ENCODE measurements at regions not wholly inside any gene's neighbourhood (a gene's known extent, or its start where the extent isn't known, plus 50 kb on each side); places are given as distances from the start of the nearest gene placed in this dataset.

DNA sequence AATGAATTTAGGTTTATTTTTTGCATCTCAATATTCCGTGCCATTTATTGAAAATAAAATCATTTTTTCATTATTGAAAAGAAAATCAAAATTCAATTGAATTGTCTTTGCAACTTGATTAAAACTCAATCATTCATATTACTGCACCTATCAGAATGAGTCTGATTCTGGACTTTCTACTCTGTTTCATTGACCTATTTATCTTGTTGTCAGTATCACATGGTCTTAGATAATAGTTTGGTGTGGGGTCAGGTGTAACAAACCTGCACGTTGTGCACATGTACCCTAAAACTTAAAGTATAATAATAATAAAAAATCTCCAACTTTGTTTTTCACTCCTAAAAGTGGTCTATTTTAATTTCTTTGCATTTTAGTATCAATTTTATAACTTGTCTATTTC is 422.9 kb downstream of the RAD51AP2 start:
- H3K27ac ChIP-seq (ENCODE audit: control insufficient read depth, insufficient read depth), result no peak overlapping the region
- no peak for FAIRE-seq

More for the DNA sequence above, 422.9 kb downstream of the RAD51AP2 start:
- Histone ChIP-seq H3K36me3 (ENCODE audit: control insufficient read depth in 2 of 2, insufficient read depth in 2 of 2, low read length in 1 of 2) (no peaks in the 10 kb centered on the region), H3K4me3 (no peak overlapping the region), H3K4me1 (ENCODE audit: control insufficient read depth, insufficient read depth, low read length) (no peaks in the 10 kb centered on the region), H3K9ac (ENCODE audit: control insufficient read depth, insufficient read depth, low read length) (no peak overlapping the region), H3K9me3 (replicated peaks; ENCODE audit: control insufficient read depth, insufficient read depth, low read length) (no peaks in the 10 kb centered on the region), H3K4me2 (ENCODE audit: control insufficient read depth, insufficient read depth) (no peak overlapping the region), H3K27me3 (replicated peaks in 1 of 2; ENCODE audit: control insufficient read depth in 2 of 2, insufficient read depth in 2 of 2, low read length in 1 of 2) (no peaks in the 10 kb centered on the region), H4K20me1 (ENCODE audit: control insufficient read depth, insufficient read depth) (no peaks in the 10 kb centered on the region), H3K79me2 (ENCODE audit: control insufficient read depth, insufficient read depth, low read length) (no peaks in the 10 kb centered on the region), H2AFZ (ENCODE audit: control insufficient read depth, low read depth, low read length) (no peak overlapping the region)
- DNase-seq (ENCODE audit: low read depth, low spot score), result no peak
- 0% methylated on average over 2 of the region's 2 CpGs for WGBS (ENCODE audit: insufficient coverage, insufficient replicate concordance, low lambda C conversion rate, missing lambda C conversion rate)
- ChIA-PET SMC1A (ENCODE audit: uncharacterized antibody, unreplicated experiment) (no interaction called here), CTCF (no interaction called here), RAD21 (ENCODE audit: unreplicated experiment) (no interaction called here), POLR2A (no interaction called here)
- TF ChIP-seq MEF2B (IDR thresholded peaks at IDR 0.05; ENCODE audit: partially characterized antibody, poor library complexity, severe bottlenecking) (no peak), ZNF217 (IDR thresholded peaks at IDR 0.05) (no peak), EZH2 (IDR thresholded peaks at IDR 0.05; ENCODE audit: borderline replicate concordance, control insufficient read depth, low read depth, low read length) (no peak), EGR1 (IDR thresholded peaks at IDR 0.05; ENCODE audit: borderline replicate concordance in 1 of 2, low read depth in 2 of 2, low read length in 2 of 2) (no peak), ETV6 (conservative IDR thresholded peaks at IDR 0.05 in 1 of 2, IDR thresholded peaks at IDR 0.05 in 1 of 2; ENCODE audit: borderline replicate concordance in 1 of 2, low read depth in 1 of 2) (no peak), PAX8 (IDR thresholded peaks at IDR 0.05) (no peak), BMI1 (IDR thresholded peaks at IDR 0.05; ENCODE audit: borderline replicate concordance) (no peak), FOS (IDR thresholded peaks at IDR 0.05; ENCODE audit: borderline replicate concordance, extremely low read depth, insufficient read length) (no peak), STAT3 (IDR thresholded peaks at IDR 0.05; ENCODE audit: low read depth, low read length) (no peak)
- TF ChIP-seq, protein P1, sequence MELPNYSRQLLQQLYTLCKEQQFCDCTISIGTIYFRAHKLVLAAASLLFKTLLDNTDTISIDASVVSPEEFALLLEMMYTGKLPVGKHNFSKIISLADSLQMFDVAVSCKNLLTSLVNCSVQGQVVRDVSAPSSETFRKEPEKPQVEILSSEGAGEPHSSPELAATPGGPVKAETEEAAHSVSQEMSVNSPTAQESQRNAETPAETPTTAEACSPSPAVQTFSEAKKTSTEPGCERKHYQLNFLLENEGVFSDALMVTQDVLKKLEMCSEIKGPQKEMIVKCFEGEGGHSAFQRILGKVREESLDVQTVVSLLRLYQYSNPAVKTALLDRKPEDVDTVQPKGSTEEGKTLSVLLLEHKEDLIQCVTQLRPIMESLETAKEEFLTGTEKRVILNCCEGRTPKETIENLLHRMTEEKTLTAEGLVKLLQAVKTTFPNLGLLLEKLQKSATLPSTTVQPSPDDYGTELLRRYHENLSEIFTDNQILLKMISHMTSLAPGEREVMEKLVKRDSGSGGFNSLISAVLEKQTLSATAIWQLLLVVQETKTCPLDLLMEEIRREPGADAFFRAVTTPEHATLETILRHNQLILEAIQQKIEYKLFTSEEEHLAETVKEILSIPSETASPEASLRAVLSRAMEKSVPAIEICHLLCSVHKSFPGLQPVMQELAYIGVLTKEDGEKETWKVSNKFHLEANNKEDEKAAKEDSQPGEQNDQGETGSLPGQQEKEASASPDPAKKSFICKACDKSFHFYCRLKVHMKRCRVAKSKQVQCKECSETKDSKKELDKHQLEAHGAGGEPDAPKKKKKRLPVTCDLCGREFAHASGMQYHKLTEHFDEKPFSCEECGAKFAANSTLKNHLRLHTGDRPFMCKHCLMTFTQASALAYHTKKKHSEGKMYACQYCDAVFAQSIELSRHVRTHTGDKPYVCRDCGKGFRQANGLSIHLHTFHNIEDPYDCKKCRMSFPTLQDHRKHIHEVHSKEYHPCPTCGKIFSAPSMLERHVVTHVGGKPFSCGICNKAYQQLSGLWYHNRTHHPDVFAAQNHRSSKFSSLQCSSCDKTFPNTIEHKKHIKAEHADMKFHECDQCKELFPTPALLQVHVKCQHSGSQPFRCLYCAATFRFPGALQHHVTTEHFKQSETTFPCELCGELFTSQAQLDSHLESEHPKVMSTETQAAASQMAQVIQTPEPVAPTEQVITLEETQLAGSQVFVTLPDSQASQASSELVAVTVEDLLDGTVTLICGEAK (IDR thresholded peaks at IDR 0.05; ENCODE audit: borderline replicate concordance), result no peak
- in situ Hi-C loops (cut with MboI) (no loop called here), intact Hi-C loops (cut with micrococcal nuclease; ENCODE audit: unreplicated experiment) (no loop called here)
- BruUV-seq (replicated peaks), result no TSS peak
- ATAC-seq, result no peak
